SH-SY5Y (cell line): ENCODE measurements at regions not wholly inside any gene's neighbourhood (a gene's known extent, or its start where the extent isn't known, plus 50 kb on each side); places are given as distances from the start of the nearest gene placed in this dataset.

Experiments used
- GATA2 ChIP-seq: IDR thresholded peaks from 2 replicates; pipeline ENCODE4 v1.6.1; 2011; ENCODE audit warnings: mild to moderate bottlenecking, low read depth, low read length
- GATA3 ChIP-seq: IDR thresholded peaks from 2 replicates; pipeline ENCODE4 v1.6.1; 2011; ENCODE audit warnings: low read depth, mild to moderate bottlenecking, low read length, moderate library complexity

GRCh38 chr17:65385726-65386125 lies 175.7 kb downstream of the AXIN2 start:
- TF ChIP-seq GATA2 (no peak), GATA3 (no peak)
